Suprapubic skin (tissue), 4 donors: ENCODE measurements at regions not wholly inside any gene's neighbourhood (a gene's known extent, or its start where the extent isn't known, plus 50 kb on each side); places are given as distances from the start of the nearest gene placed in this dataset.

Source experiments
- DNase-seq, 2 donors: peaks; one replicate each; pipeline ENCODE4 v3.0.0-alpha.2; 2019; ENCODE audit warnings: low spot score in 2 of 2
- H3K27ac ChIP-seq: fragments of 200-600 bp; sonication (generic); one replicate; pipeline ENCODE4 v1.5.1; 2019
- H3K27me3 ChIP-seq: fragments of 200-600 bp; sonication (generic); one replicate; pipeline ENCODE4 v1.5.1; 2019
- H3K36me3 ChIP-seq: fragments of 200-600 bp; sonication (generic); one replicate; pipeline ENCODE4 v1.5.1; 2019
- H3K4me1 ChIP-seq: fragments of 200-600 bp; sonication (generic); one replicate; pipeline ENCODE4 v1.5.1; 2019
- H3K4me3 ChIP-seq: fragments of 200-600 bp; sonication (generic); one replicate; pipeline ENCODE4 v1.5.1; 2019; ENCODE audit warnings: mild to moderate bottlenecking
- H3K9me3 ChIP-seq: fragments of 200-600 bp; sonication (generic); one replicate; pipeline ENCODE4 v1.5.1; 2019
- CTCF ChIP-seq, 2 donors: fragments of 200-600 bp in 1 of 2; fragments of 450-650 bp in 1 of 2; sonication (generic) in 1 of 2; IDR thresholded peaks; one replicate each; pipeline ENCODE4 v1.5.1; 2016 to 2019; ENCODE audit warnings: antibody characterized with exemption in 2 of 2, mild to moderate bottlenecking in 1 of 2, moderate library complexity in 1 of 2
- EP300 ChIP-seq: sonication (generic); formaldehyde crosslinking; IDR thresholded peaks from one replicate; pipeline ENCODE4 v1.6.1; 2017; ENCODE audit warnings: antibody characterized with exemption
- POLR2A ChIP-seq, 2 donors: fragments of 450-650 bp; IDR thresholded peaks; one replicate each; pipeline ENCODE4 v1.6.1; 2017; ENCODE audit warnings: antibody characterized with exemption in 2 of 2, mild to moderate bottlenecking in 2 of 2, moderate library complexity in 2 of 2
- POLR2AphosphoS5 ChIP-seq, 3 donors: sonication (generic); formaldehyde crosslinking; IDR thresholded peaks; one replicate each; pipeline ENCODE4 v1.6.1; 2017; ENCODE audit warnings: antibody characterized with exemption in 3 of 3
- WGBS: methylation state at CpG from one replicate; pipeline ENCODE4 v1.1.5; 2018; 5-methylcytosine and 5-hydroxymethylcytosine counted together

- no peaks in the 10 kb centered on the region for H3K9me3 ChIP-seq
- TF ChIP-seq CTCF (IDR thresholded peaks at IDR 0.05) (no peak), POLR2A (IDR thresholded peaks at IDR 0.05) (no peak), EP300 (no peak), POLR2AphosphoS5 (IDR thresholded peaks at IDR 0.05) (no peak)
- DNase-seq, result no peak
- H3K4me3 ChIP-seq, result no peak overlapping the region
- no peaks in the 10 kb centered on the region for H3K36me3 ChIP-seq
- H3K27ac ChIP-seq, result no peak overlapping the region
- no peaks in the 10 kb centered on the region for H3K4me1 ChIP-seq
- no peaks in the 10 kb centered on the region for H3K27me3 ChIP-seq
Observed at GRCh38 chr6:91982559-91982958, 1395.7 kb upstream of the MAP3K7 start.

GRCh38 chr6:91976797-91977196 is 1389.9 kb upstream of the MAP3K7 start:
- WGBS, result 48% methylated on average over 1 of the region's 1 CpG
- TF ChIP-seq CTCF (IDR thresholded peaks at IDR 0.05) (no peak), EP300 (no peak), POLR2A (IDR thresholded peaks at IDR 0.05) (no peak), POLR2AphosphoS5 (IDR thresholded peaks at IDR 0.05) (no peak)

GRCh38 chr6:91970700-91971099 is 1383.8 kb upstream of the MAP3K7 start:
- H3K27me3 ChIP-seq, result no peaks in the 10 kb centered on the region
- H3K9me3 ChIP-seq, result peaks cover under 1% of the 10 kb centered on the region
- H3K4me1 ChIP-seq, result no peaks in the 10 kb centered on the region
- DNase-seq, result no peak
- 55% methylated on average over 2 of the region's 2 CpGs for WGBS
- no peaks in the 10 kb centered on the region for H3K36me3 ChIP-seq
- no peak overlapping the region for H3K27ac ChIP-seq
- no peak overlapping the region for H3K4me3 ChIP-seq
- TF ChIP-seq EP300 (no peak), POLR2A (IDR thresholded peaks at IDR 0.05) (no peak), POLR2AphosphoS5 (IDR thresholded peaks at IDR 0.05) (no peak), CTCF (IDR thresholded peaks at IDR 0.05) (no peak)

More at GRCh38 chr6:91976797-91977196, 1389.9 kb upstream of the MAP3K7 start:
- DNase-seq, result no peak
- no peak overlapping the region for H3K27ac ChIP-seq
- H3K4me1 ChIP-seq, result no peaks in the 10 kb centered on the region
- no peaks in the 10 kb centered on the region for H3K36me3 ChIP-seq
- no peak overlapping the region for H3K4me3 ChIP-seq
- no peaks in the 10 kb centered on the region for H3K9me3 ChIP-seq
- H3K27me3 ChIP-seq, result no peaks in the 10 kb centered on the region

- Histone ChIP-seq H3K9me3 (peaks cover 4% of the 10 kb centered on the region), H3K27ac (no peak overlapping the region), H3K4me1 (no peaks in the 10 kb centered on the region), H3K27me3 (no peaks in the 10 kb centered on the region), H3K4me3 (no peak overlapping the region), H3K36me3 (no peaks in the 10 kb centered on the region)
- 100% methylated on average over 1 of the region's 1 CpG for WGBS
- TF ChIP-seq CTCF (IDR thresholded peaks at IDR 0.05) (no peak), EP300 (no peak), POLR2A (IDR thresholded peaks at IDR 0.05) (no peak), POLR2AphosphoS5 (IDR thresholded peaks at IDR 0.05) (no peak)
- DNase-seq, result no peak
Observed at GRCh38 chr6:91965872-91966271, 1379.0 kb upstream of the MAP3K7 start.

- TF ChIP-seq POLR2AphosphoS5 (IDR thresholded peaks at IDR 0.05) (no peak), EP300 (no peak), CTCF (IDR thresholded peaks at IDR 0.05) (no peak), POLR2A (IDR thresholded peaks at IDR 0.05) (no peak)
- Histone ChIP-seq H3K36me3 (no peaks in the 10 kb centered on the region), H3K4me3 (no peak overlapping the region), H3K4me1 (no peaks in the 10 kb centered on the region), H3K27ac (no peak overlapping the region), H3K9me3 (peaks cover 4% of the 10 kb centered on the region), H3K27me3 (no peaks in the 10 kb centered on the region)
- WGBS, result 88% methylated on average over 2 of the region's 2 CpGs
- no peak for DNase-seq
Observed at GRCh38 chr6:91961671-91962070, 1374.8 kb upstream of the MAP3K7 start.
